ENCODE measurements at regions not wholly inside any gene's neighbourhood (a gene's known extent, or its start where the extent isn't known, plus 50 kb on each side); places are given as distances from the start of the nearest gene placed in this dataset.

DNA sequence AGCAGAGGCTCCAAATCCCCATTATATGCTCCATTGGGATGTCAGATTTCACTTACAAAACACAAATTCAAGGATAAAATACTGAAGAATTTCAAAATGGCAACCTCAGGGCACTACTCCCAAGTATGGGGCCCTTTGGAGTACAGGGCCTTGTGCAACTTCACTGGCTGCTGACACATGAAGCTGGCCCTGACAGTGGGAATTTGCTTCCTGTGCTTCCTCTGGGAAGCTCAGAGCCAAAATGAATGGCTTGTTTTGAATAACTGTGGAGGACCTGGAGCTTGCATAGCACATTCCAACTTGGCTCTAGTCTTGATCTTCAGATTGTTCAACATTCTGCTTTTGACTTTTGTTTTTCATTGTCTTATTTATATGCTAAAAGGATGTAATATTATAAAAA is 52.3 kb upstream of the HNF1B start:
- H3K27me3 ChIP-seq (replicated peaks; ENCODE audit: control insufficient read depth, insufficient read depth, low read length): no peaks in the 10 kb centered on the region
- DNase-seq: no peak
- H3K27me3 Mint-ChIP-seq (ENCODE audit: insufficient read depth, unreplicated experiment): no peaks in the 10 kb centered on the region
- H3K4me3 ChIP-seq (ENCODE audit: low read depth, low read length): no peak overlapping the region
- no peaks in the 10 kb centered on the region for H3K9me3 Mint-ChIP-seq (ENCODE audit: unreplicated experiment)
- H3K4me1 Mint-ChIP-seq (ENCODE audit: low read depth, unreplicated experiment): peaks cover 20% of the 10 kb centered on the region
- no TSS peak for BruUV-seq (replicated peaks)
- H3K9me3 ChIP-seq: no peaks in the 10 kb centered on the region
- no peak overlapping the region for H3K27ac Mint-ChIP-seq (ENCODE audit: unreplicated experiment)
- CTCF ChIA-PET: interaction anchor here (0.9 kb wide), 1 partner anchor 20 kb away, joined by 5 read pairs; no protein-coding TSS in a partner anchor
- no peaks in the 10 kb centered on the region for H3K36me3 Mint-ChIP-seq (ENCODE audit: insufficient read depth, unreplicated experiment)
- H3K4me3 Mint-ChIP-seq (ENCODE audit: unreplicated experiment): no peak overlapping the region
- no peaks in the 10 kb centered on the region for H3K36me3 ChIP-seq (ENCODE audit: control insufficient read depth, insufficient read depth, low read length)
- intact Hi-C loops (cut with micrococcal nuclease; ENCODE audit: unreplicated experiment): no loop called here
- POLR2A ChIA-PET: no interaction called here
- peaks cover 6% of the 10 kb centered on the region; the same call in 1 of the 2 replicates for H3K4me1 ChIP-seq
- no peak for TF ChIP-seq CTCF (IDR thresholded peaks at IDR 0.05; ENCODE audit: insufficient read depth in 1 of 2, low read depth in 1 of 2, low read length in 1 of 2, severe bottlenecking in 1 of 2, unreplicated experiment in 1 of 2)

GRCh38 chr17:37796076-37796475 is 51.2 kb upstream of the HNF1B start:
- Mint-ChIP-seq H3K4me3 (ENCODE audit: unreplicated experiment) (no peak overlapping the region), H3K4me1 (ENCODE audit: low read depth, unreplicated experiment) (peaks cover 26% of the 10 kb centered on the region), H3K27ac (ENCODE audit: unreplicated experiment) (no peak overlapping the region), H3K27me3 (ENCODE audit: insufficient read depth, unreplicated experiment) (no peaks in the 10 kb centered on the region), H3K9me3 (ENCODE audit: unreplicated experiment) (no peaks in the 10 kb centered on the region), H3K36me3 (ENCODE audit: insufficient read depth, unreplicated experiment) (no peaks in the 10 kb centered on the region)
- H3K4me3 ChIP-seq (ENCODE audit: low read depth, low read length): no peak overlapping the region
- BruUV-seq (replicated peaks): no TSS peak
- CTCF ChIA-PET: interaction anchor here (1.2 kb wide), 1 partner anchor 20 kb away, joined by 3 read pairs; no protein-coding TSS in a partner anchor
- intact Hi-C loops (cut with micrococcal nuclease; ENCODE audit: unreplicated experiment): no loop called here
- no peaks in the 10 kb centered on the region for H3K36me3 ChIP-seq (ENCODE audit: control insufficient read depth, insufficient read depth, low read length)
- H3K9me3 ChIP-seq: no peaks in the 10 kb centered on the region
- POLR2A ChIA-PET: interaction anchor here (0.6 kb wide), 1 partner anchor 52 kb away, joined by 3 read pairs; no protein-coding TSS in a partner anchor
- DNase-seq: no peak
- H3K4me1 ChIP-seq: peaks cover 14% of the 10 kb centered on the region
- no peak for TF ChIP-seq CTCF (IDR thresholded peaks at IDR 0.05; ENCODE audit: insufficient read depth in 1 of 2, low read depth in 1 of 2, low read length in 1 of 2, severe bottlenecking in 1 of 2, unreplicated experiment in 1 of 2)
- no peaks in the 10 kb centered on the region for H3K27me3 ChIP-seq (replicated peaks; ENCODE audit: control insufficient read depth, insufficient read depth, low read length)
